ENCODE measurements at regions not wholly inside any gene's neighbourhood (a gene's known extent, or its start where the extent isn't known, plus 50 kb on each side); places are given as distances from the start of the nearest gene placed in this dataset.

DNA sequence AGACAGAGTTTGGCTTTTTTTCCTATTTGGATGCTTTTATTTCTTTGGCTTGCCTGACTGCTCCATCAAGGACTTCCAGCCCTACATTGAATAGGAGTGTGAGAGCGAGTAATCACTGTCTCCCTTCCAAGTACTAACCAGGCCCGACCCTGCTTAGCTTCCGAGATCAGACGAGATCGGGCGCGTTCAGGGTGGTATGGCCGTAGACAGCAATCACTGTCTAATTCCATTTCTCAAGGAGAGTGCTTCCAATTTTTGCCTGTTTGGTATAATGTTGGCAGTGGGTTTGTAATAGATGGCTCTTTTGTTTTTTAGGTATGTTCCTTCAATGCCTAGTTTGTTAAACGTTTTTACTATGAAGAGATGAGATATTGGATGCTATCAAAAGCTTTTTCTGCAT lies 125.0 kb upstream of the PEX5L start (continued):
- TF ChIP-seq, protein P1, sequence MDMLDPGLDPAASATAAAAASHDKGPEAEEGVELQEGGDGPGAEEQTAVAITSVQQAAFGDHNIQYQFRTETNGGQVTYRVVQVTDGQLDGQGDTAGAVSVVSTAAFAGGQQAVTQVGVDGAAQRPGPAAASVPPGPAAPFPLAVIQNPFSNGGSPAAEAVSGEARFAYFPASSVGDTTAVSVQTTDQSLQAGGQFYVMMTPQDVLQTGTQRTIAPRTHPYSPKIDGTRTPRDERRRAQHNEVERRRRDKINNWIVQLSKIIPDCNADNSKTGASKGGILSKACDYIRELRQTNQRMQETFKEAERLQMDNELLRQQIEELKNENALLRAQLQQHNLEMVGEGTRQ (IDR thresholded peaks at IDR 0.05) = no peak

DNA sequence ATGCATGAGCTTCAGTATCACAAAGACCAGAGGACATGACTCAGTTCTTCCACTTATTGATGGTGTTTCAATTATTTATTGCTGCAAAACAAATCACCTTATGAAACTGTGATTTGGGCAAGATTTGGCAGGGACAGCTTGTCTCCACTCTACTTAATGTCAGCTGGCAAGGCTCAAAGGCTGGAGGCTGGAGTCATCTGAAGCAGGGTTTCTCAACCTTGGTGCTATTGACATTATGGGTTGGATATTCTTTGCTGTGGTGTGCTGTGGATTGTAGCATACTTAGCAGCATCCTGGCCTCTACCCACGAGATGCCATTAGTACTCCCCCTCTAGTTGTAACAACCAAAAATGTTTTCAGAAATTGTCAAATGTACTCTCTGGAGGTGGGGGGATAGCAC lies 138.8 kb upstream of the PEX5L start:
- WGBS (ENCODE audit: missing lambda C conversion rate) = 0% methylated on average over 1 of the region's 1 CpG
- FAIRE-seq = no peak
- CTCF ChIA-PET = interaction anchor here (0.6 kb wide), 1 partner anchor 583 kb away, joined by 3 read pairs; no protein-coding TSS in a partner anchor

DNA sequence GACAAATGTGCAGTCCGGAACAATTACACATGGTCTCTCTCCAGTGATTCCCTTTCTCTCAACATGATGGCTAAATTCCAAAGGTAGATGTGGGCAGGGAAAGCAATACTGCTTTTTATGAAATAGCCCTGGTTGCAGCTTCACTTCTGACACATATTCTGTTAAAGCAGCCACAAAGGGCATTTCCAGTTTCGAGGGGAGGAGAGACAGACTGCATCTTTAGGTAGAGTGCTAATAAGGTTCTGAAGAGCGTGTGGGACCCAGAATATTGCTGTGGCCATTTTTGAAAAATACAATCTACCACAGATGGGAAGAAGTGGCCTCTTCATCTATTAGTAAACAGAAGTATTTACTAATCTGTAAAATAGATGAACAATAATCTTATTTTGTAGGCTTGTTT lies 139.3 kb upstream of the PEX5L start:
- H3K27ac ChIP-seq = no peak overlapping the region
- no peak overlapping the region for H3K4me3 ChIP-seq
- H3K4me1 ChIP-seq = no peaks in the 10 kb centered on the region
- WGBS (ENCODE audit: missing lambda C conversion rate) = 2% methylated on average over 3 of the region's 3 CpGs
- H3K9me3 ChIP-seq = no peaks in the 10 kb centered on the region
- CTCF ChIA-PET = no interaction called here
- no peak for ATAC-seq
- H3K4me2 ChIP-seq = no peak overlapping the region
- no peak for TF ChIP-seq TP53 (CRISPR knock-in tag; IDR thresholded peaks at IDR 0.05)
- no peak for TF ChIP-seq HOXA7 (CRISPR knock-in tag; IDR thresholded peaks at IDR 0.05)
- TF ChIP-seq EP300 (IDR thresholded peaks at IDR 0.05) = no peak
- no peak for TF ChIP-seq NR3C1 (IDR thresholded peaks at IDR 0.05)
- TF ChIP-seq SREBF2 (IDR thresholded peaks at IDR 0.05) = no peak
- TF ChIP-seq, protein P2, sequence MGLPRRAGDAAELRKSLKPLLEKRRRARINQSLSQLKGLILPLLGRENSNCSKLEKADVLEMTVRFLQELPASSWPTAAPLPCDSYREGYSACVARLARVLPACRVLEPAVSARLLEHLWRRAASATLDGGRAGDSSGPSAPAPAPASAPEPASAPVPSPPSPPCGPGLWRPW (IDR thresholded peaks at IDR 0.05) = no peak
- TF ChIP-seq EHMT2 (IDR thresholded peaks at IDR 0.05; ENCODE audit: low read depth) = no peak
- no peak for TF ChIP-seq CEBPB (IDR thresholded peaks at IDR 0.05)
- no peak for TF ChIP-seq FOSL2 (IDR thresholded peaks at IDR 0.05)
- TF ChIP-seq FOSL2 (CRISPR knock-in tag; IDR thresholded peaks at IDR 0.05) = no peak
- no peak for TF ChIP-seq HDAC2 (IDR thresholded peaks at IDR 0.05)
- FAIRE-seq = no peak
- POLR2A ChIA-PET = no interaction called here
- no peak for DNase-seq (ENCODE audit: low read depth in 1 of 2, low spot score in 1 of 2)

More for the DNA sequence above, 138.8 kb upstream of the PEX5L start:
- Histone ChIP-seq H3K4me3 (no peak overlapping the region), H3K4me1 (no peaks in the 10 kb centered on the region), H3K27ac (no peak overlapping the region), H3K9me3 (no peaks in the 10 kb centered on the region), H3K4me2 (no peak overlapping the region)
- no peak for ATAC-seq
- no peak for TF ChIP-seq JUNB (IDR thresholded peaks at IDR 0.05)
- TF ChIP-seq NPAS2 (CRISPR knock-in tag; IDR thresholded peaks at IDR 0.05; ENCODE audit: borderline replicate concordance) = no peak
- POLR2A ChIA-PET = no interaction called here
- no peak for DNase-seq (ENCODE audit: low read depth in 1 of 2, low spot score in 1 of 2)

DNA sequence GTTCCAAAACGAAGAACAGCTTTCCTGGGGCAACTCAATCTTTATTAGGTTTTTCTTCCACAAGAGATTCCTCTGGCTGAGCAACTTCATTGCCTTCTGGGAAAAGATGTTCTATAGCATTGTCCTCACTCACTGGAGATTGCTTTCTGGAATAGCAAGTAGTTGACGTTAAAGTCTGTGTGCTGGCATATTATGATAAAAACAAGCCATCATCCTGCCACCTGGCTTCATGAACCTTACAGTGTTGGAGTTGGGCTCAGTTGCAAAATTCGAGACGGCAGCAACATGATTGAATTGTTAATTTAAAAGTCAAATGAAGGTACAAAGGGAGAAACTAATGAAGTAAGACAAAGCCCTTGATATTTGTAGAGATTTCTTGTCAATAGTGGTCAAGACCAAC lies 140.5 kb upstream of the PEX5L start:
- no peak for ATAC-seq
- ChIA-PET POLR2A (no interaction called here), CTCF (no interaction called here)
- Histone ChIP-seq H3K4me1 (no peaks in the 10 kb centered on the region), H3K9me3 (no peaks in the 10 kb centered on the region), H3K27ac (no peak overlapping the region), H3K4me2 (no peak overlapping the region), H3K4me3 (no peak overlapping the region)
- TF ChIP-seq MYC (IDR thresholded peaks at IDR 0.05; ENCODE audit: borderline replicate concordance, low read length) (no peak), MAZ (IDR thresholded peaks at IDR 0.05; ENCODE audit: borderline replicate concordance, low read depth, low read length) (no peak), TFCP2L1 (CRISPR knock-in tag; IDR thresholded peaks at IDR 0.05) (no peak), SMC3 (IDR thresholded peaks at IDR 0.05) (no peak), ZC3H11A (IDR thresholded peaks at IDR 0.05) (no peak), KDM1A (IDR thresholded peaks at IDR 0.05; ENCODE audit: low read depth) (no peak), NPAS2 (CRISPR knock-in tag; IDR thresholded peaks at IDR 0.05; ENCODE audit: borderline replicate concordance) (no peak), EP300 (IDR thresholded peaks at IDR 0.05) (no peak), ZSCAN20 (CRISPR knock-in tag; IDR thresholded peaks at IDR 0.05) (no peak), JUNB (IDR thresholded peaks at IDR 0.05) (no peak), TP53 (CRISPR knock-in tag; IDR thresholded peaks at IDR 0.05) (no peak), SREBF2 (IDR thresholded peaks at IDR 0.05) (no peak), POLR2AphosphoS2 (conservative IDR thresholded peaks at IDR 0.05; ENCODE audit: low read length) (no peak), RCOR1 (IDR thresholded peaks at IDR 0.05; ENCODE audit: low read depth, low read length) (no peak), CBX2 (IDR thresholded peaks at IDR 0.05; ENCODE audit: borderline replicate concordance, low read depth) (no peak), FOXS1 (CRISPR knock-in tag; IDR thresholded peaks at IDR 0.05) (no peak)
- TF ChIP-seq, protein P3, sequence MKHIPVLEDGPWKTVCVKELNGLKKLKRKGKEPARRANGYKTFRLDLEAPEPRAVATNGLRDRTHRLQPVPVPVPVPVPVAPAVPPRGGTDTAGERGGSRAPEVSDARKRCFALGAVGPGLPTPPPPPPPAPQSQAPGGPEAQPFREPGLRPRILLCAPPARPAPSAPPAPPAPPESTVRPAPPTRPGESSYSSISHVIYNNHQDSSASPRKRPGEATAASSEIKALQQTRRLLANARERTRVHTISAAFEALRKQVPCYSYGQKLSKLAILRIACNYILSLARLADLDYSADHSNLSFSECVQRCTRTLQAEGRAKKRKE (CRISPR knock-in tag; IDR thresholded peaks at IDR 0.05; ENCODE audit: low read depth) = no peak
- TF ChIP-seq, protein P4, sequence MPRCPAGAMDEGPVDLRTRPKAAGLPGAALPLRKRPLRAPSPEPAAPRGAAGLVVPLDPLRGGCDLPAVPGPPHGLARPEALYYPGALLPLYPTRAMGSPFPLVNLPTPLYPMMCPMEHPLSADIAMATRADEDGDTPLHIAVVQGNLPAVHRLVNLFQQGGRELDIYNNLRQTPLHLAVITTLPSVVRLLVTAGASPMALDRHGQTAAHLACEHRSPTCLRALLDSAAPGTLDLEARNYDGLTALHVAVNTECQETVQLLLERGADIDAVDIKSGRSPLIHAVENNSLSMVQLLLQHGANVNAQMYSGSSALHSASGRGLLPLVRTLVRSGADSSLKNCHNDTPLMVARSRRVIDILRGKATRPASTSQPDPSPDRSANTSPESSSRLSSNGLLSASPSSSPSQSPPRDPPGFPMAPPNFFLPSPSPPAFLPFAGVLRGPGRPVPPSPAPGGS (IDR thresholded peaks at IDR 0.05) = no peak
- no peak for FAIRE-seq
- DNase-seq (ENCODE audit: low read depth in 1 of 2, low spot score in 1 of 2) = no peak
- WGBS (ENCODE audit: missing lambda C conversion rate) = 0% methylated on average over 4 of the region's 4 CpGs
